ENCODE measurements at regions not wholly inside any gene's neighbourhood (a gene's known extent, or its start where the extent isn't known, plus 50 kb on each side); places are given as distances from the start of the nearest gene placed in this dataset.

- H3K4me3 ChIP-seq (ENCODE audit: low read depth, low read length), result no peak overlapping the region
- no peak for TF ChIP-seq CTCF (IDR thresholded peaks at IDR 0.05; ENCODE audit: low read depth, low read length)
These were observed 504.2 kb upstream of the MBL2 start for GRCh38 chr10:53276797-53277196.

GRCh38 chr10:53269482-53269881 is 496.9 kb upstream of the MBL2 start:
- TF ChIP-seq CTCF (IDR thresholded peaks at IDR 0.05; ENCODE audit: low read depth, low read length), result no peak
- no peak overlapping the region for H3K4me3 ChIP-seq (ENCODE audit: low read depth, low read length)

- no peak for TF ChIP-seq CTCF (IDR thresholded peaks at IDR 0.05; ENCODE audit: low read depth, low read length)
- no peak overlapping the region for H3K4me3 ChIP-seq (ENCODE audit: low read depth, low read length)
These were observed 487.6 kb upstream of the MBL2 start for GRCh38 chr10:53260213-53260612.

- H3K4me3 ChIP-seq (ENCODE audit: low read depth, low read length), result no peak overlapping the region
- no peak for TF ChIP-seq CTCF (IDR thresholded peaks at IDR 0.05; ENCODE audit: low read depth, low read length)
These were observed 484.0 kb upstream of the MBL2 start for GRCh38 chr10:53256623-53257022.

- TF ChIP-seq CTCF (IDR thresholded peaks at IDR 0.05; ENCODE audit: low read depth, low read length), result no peak
- no peak overlapping the region for H3K4me3 ChIP-seq (ENCODE audit: low read depth, low read length)
These were observed 483.1 kb upstream of the MBL2 start for GRCh38 chr10:53255661-53256205.

- TF ChIP-seq CTCF (IDR thresholded peaks at IDR 0.05; ENCODE audit: low read depth, low read length), result no peak
These were observed 480.6 kb upstream of the MBL2 start for GRCh38 chr10:53253221-53253620.

GRCh38 chr10:53239873-53240272 is 467.3 kb upstream of the MBL2 start:
- TF ChIP-seq CTCF (IDR thresholded peaks at IDR 0.05; ENCODE audit: low read depth, low read length), result no peak
- no peak overlapping the region for H3K4me3 ChIP-seq (ENCODE audit: low read depth, low read length)

More at GRCh38 chr10:53253221-53253620, 480.6 kb upstream of the MBL2 start:
- H3K4me3 ChIP-seq (ENCODE audit: low read depth, low read length), result no peak overlapping the region
